CD14-positive monocyte (primary cell): ENCODE measurements at regions not wholly inside any gene's neighbourhood (a gene's known extent, or its start where the extent isn't known, plus 50 kb on each side); places are given as distances from the start of the nearest gene placed in this dataset.

ENCODE experiments used
- DNase-seq, 3 donors: peaks; one replicate each; pipeline ENCODE4 v3.0.0-alpha.2; 2011 to 2022
- H2AFZ ChIP-seq: 2 replicates; pipeline ENCODE4 v1.6.0; 2012; ENCODE audit warnings: mild to moderate bottlenecking, low read depth, low read length, inconsistent platforms; ENCODE audit not compliant: insufficient read depth, poor library complexity, severe bottlenecking
- H3K27ac ChIP-seq, 2 donors: 1 replicate in 1 of 2; 2 replicates in 1 of 2; pipeline ENCODE4 v1.5.1; 2012 to 2013; ENCODE audit warnings: low read length in 2 of 2, control low read depth in 1 of 2, inconsistent platforms in 1 of 2, low read depth in 1 of 2, mild to moderate bottlenecking in 1 of 2
- H3K27me3 ChIP-seq, 2 donors: one replicate each; pipeline versions ENCODE4 v1.6.0 to v1.6.1; 2011 to 2013; ENCODE audit warnings: low read length in 2 of 2; ENCODE audit not compliant: control insufficient read depth in 2 of 2, insufficient read depth in 2 of 2
- H3K36me3 ChIP-seq, 2 donors: replicated peaks in 1 of 2; 1 replicate in 1 of 2; 2 replicates in 1 of 2; pipeline versions ENCODE4 v1.5.1 to v1.6.1; 2012 to 2013; ENCODE audit warnings: low read length in 2 of 2, control low read depth in 1 of 2, inconsistent platforms in 1 of 2, mild to moderate bottlenecking in 1 of 2; ENCODE audit not compliant: insufficient read depth in 2 of 2, control insufficient read depth in 1 of 2
- H3K4me1 ChIP-seq, 2 donors: 1 replicate in 1 of 2; 2 replicates in 1 of 2; pipeline versions ENCODE4 v1.5.1 to v1.6.1; 2012 to 2013; ENCODE audit warnings: low read length in 2 of 2, control low read depth in 1 of 2, inconsistent platforms in 1 of 2, mild to moderate bottlenecking in 1 of 2, moderate library complexity in 1 of 2; ENCODE audit not compliant: insufficient read depth in 2 of 2, control insufficient read depth in 1 of 2
- H3K4me2 ChIP-seq: replicated peaks from 2 replicates; pipeline ENCODE3; 2012; ENCODE audit warnings: low read length, moderate library complexity, mild to moderate bottlenecking; ENCODE audit not compliant: poor library complexity, severe bottlenecking; ENCODE audit errors: extremely low read depth
- H3K4me3 ChIP-seq, 3 experiments: fragments of 200-600 bp in 1 of 3; sonication (generic) in 1 of 3; replicated peaks in 1 of 3; 1 replicate in 2 of 3; 2 replicates in 1 of 3; pipeline ENCODE4 v1.5.1; 2011 to 2013; ENCODE audit warnings: low read length in 3 of 3, mild to moderate bottlenecking in 3 of 3, control low read depth in 2 of 3, low read depth in 2 of 3, inconsistent platforms in 1 of 3, moderate library complexity in 1 of 3
- H3K79me2 ChIP-seq: 2 replicates; pipeline ENCODE4 v1.6.0; 2012; ENCODE audit warnings: mild to moderate bottlenecking, control low read depth, inconsistent platforms, low read length, moderate library complexity; ENCODE audit not compliant: insufficient read depth
- H3K9ac ChIP-seq: 2 replicates; pipeline ENCODE4 v1.6.0; 2017; ENCODE audit warnings: low read length, mild to moderate bottlenecking; ENCODE audit not compliant: insufficient read depth, poor library complexity, severe bottlenecking
- H3K9me3 ChIP-seq, 2 donors: replicated peaks in 1 of 2; 1 replicate in 1 of 2; 2 replicates in 1 of 2; pipeline versions ENCODE4 v1.5.1 to v1.6.1; 2012 to 2013; ENCODE audit warnings: low read length in 2 of 2, control low read depth in 1 of 2; ENCODE audit not compliant: control insufficient read depth in 1 of 2, insufficient read depth in 1 of 2
- H4K20me1 ChIP-seq: 2 replicates; pipeline ENCODE4 v1.6.0; 2012; ENCODE audit warnings: mild to moderate bottlenecking, low read length, control low read depth, moderate library complexity; ENCODE audit not compliant: insufficient read depth
- H3K27ac Mint-ChIP-seq, 7 donors: one replicate each; pipeline ENCODE4 v1.8.0; 2020; ENCODE audit warnings: mild to moderate bottlenecking in 7 of 7, mixed read lengths in 7 of 7, moderate library complexity in 6 of 7, inconsistent platforms in 2 of 7
- H3K27me3 Mint-ChIP-seq, 3 donors: one replicate each; pipeline ENCODE4 v1.8.0; 2021 to 2022; ENCODE audit warnings: low read depth in 3 of 3, mild to moderate bottlenecking in 3 of 3, mixed read lengths in 3 of 3, moderate library complexity in 3 of 3, inconsistent platforms in 1 of 3
- H3K36me3 Mint-ChIP-seq, 2 donors: one replicate each; pipeline ENCODE4 v1.8.0; 2020; ENCODE audit warnings: mixed read lengths in 2 of 2, inconsistent platforms in 1 of 2, mild to moderate bottlenecking in 1 of 2
- H3K4me1 Mint-ChIP-seq: one replicate; pipeline ENCODE4 v1.8.0; 2020; ENCODE audit warnings: mild to moderate bottlenecking, mixed read lengths
- H3K4me3 Mint-ChIP-seq, 2 donors: one replicate each; pipeline ENCODE4 v1.8.0; 2020; ENCODE audit warnings: mild to moderate bottlenecking in 2 of 2, mixed read lengths in 2 of 2, moderate library complexity in 1 of 2
- H3K9me3 Mint-ChIP-seq, 7 donors: one replicate each; pipeline ENCODE4 v1.8.0; 2020 to 2022; ENCODE audit warnings: mixed read lengths in 7 of 7, mild to moderate bottlenecking in 6 of 7, moderate library complexity in 6 of 7, inconsistent platforms in 2 of 7
- WGBS: methylation state at CpG from one replicate; pipeline ENCODE4 v1.1.5; 2013; ENCODE audit warnings: missing lambda C conversion rate; ENCODE audit not compliant: insufficient coverage; 5-methylcytosine and 5-hydroxymethylcytosine counted together
- intact Hi-C, 2 donors: fragments of 100-400 bp; cut with micrococcal nuclease; formaldehyde crosslinking; loops; one replicate each; pipeline versions ENCODE4 v1.15.0 to v1.15.1; 2023
- TF ChIP-seq, protein P1 (sequence below): fragments of 200-600 bp; IDR thresholded peaks from one replicate; pipeline ENCODE4 v1.8.0; 2022; ENCODE audit warnings: antibody characterized with exemption, mild to moderate bottlenecking

GRCh38 chr2:184425083-184425482 lies 173.2 kb upstream of the ZNF804A start:
- Histone ChIP-seq H4K20me1 (no peaks in the 10 kb centered on the region), H3K27ac (no peak overlapping the region), H3K9ac (no peak overlapping the region), H3K36me3 (no peaks in the 10 kb centered on the region), H3K9me3 (no peaks in the 10 kb centered on the region), H3K4me1 (no peaks in the 10 kb centered on the region), H3K4me3 (no peak overlapping the region), H3K27me3 (no peaks in the 10 kb centered on the region), H3K4me2 (no peak overlapping the region), H2AFZ (no peak overlapping the region), H3K79me2 (no peaks in the 10 kb centered on the region)
- Mint-ChIP-seq H3K27ac (no peak overlapping the region), H3K27me3 (peaks cover 0 to 2% (median 0%) of the 10 kb centered on the region in 3 donors), H3K9me3 (peaks cover 0 to 5% (median 1%) of the 10 kb centered on the region in 7 donors), H3K4me1 (no peaks in the 10 kb centered on the region), H3K36me3 (no peaks in the 10 kb centered on the region), H3K4me3 (no peak overlapping the region)
- no peak for DNase-seq
- WGBS: no CpG with 5 or more reads among the region's 2 CpGs
- intact Hi-C loops: no loop called here
- TF ChIP-seq, protein P1, sequence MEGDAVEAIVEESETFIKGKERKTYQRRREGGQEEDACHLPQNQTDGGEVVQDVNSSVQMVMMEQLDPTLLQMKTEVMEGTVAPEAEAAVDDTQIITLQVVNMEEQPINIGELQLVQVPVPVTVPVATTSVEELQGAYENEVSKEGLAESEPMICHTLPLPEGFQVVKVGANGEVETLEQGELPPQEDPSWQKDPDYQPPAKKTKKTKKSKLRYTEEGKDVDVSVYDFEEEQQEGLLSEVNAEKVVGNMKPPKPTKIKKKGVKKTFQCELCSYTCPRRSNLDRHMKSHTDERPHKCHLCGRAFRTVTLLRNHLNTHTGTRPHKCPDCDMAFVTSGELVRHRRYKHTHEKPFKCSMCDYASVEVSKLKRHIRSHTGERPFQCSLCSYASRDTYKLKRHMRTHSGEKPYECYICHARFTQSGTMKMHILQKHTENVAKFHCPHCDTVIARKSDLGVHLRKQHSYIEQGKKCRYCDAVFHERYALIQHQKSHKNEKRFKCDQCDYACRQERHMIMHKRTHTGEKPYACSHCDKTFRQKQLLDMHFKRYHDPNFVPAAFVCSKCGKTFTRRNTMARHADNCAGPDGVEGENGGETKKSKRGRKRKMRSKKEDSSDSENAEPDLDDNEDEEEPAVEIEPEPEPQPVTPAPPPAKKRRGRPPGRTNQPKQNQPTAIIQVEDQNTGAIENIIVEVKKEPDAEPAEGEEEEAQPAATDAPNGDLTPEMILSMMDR: no peak

DNA sequence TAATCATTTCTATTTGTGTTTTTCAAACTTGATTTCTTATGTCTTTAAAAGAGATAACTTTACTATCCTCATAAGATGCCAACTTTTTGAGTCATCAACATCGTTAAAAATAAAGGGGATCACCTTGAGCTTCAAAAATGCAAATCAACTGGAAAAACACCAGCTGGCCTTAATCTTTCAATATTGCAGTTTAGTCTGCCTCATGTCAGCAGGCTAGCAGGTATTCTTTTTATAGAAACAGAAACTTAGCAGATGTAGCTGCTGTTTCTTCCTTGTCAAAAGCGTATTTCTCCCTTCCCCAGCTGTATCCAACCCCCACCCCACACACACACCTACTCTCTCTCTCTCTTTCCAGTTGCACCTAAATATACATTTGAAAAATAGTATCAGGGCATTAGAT lies 154.1 kb upstream of the ZNF804A start:
- Histone ChIP-seq H3K27me3 (no peaks in the 10 kb centered on the region), H3K36me3 (no peaks in the 10 kb centered on the region), H3K4me2 (no peak overlapping the region), H3K9me3 (no peaks in the 10 kb centered on the region), H3K9ac (no peak overlapping the region), H3K4me1 (no peaks in the 10 kb centered on the region), H3K4me3 (no peak overlapping the region), H3K79me2 (no peaks in the 10 kb centered on the region), H4K20me1 (no peaks in the 10 kb centered on the region), H2AFZ (no peak overlapping the region), H3K27ac (no peak overlapping the region)
- TF ChIP-seq, protein P1: no peak
- no peaks in the 10 kb centered on the region for H3K4me1 Mint-ChIP-seq
- H3K9me3 Mint-ChIP-seq: peaks cover 0 to 3% (median 0%) of the 10 kb centered on the region in 7 donors
- H3K36me3 Mint-ChIP-seq: no peaks in the 10 kb centered on the region
- H3K27ac Mint-ChIP-seq: no peak overlapping the region
- intact Hi-C loops: no loop called here
- no CpG with 5 or more reads among the region's 2 CpGs for WGBS
- DNase-seq: no peak
- peaks cover 0 to 4% (median 2%) of the 10 kb centered on the region in 3 donors for H3K27me3 Mint-ChIP-seq
- H3K4me3 Mint-ChIP-seq: no peak overlapping the region
